GM21360 (cell line): ENCODE measurements at regions not wholly inside any gene's neighbourhood (a gene's known extent, or its start where the extent isn't known, plus 50 kb on each side); places are given as distances from the start of the nearest gene placed in this dataset.

Experiments used
- ATAC-seq: cut with Tn5 transposase; IDR thresholded peaks from one replicate; pipeline ENCODE4 v1.9.1; 2021; ENCODE audit warnings: mild to moderate bottlenecking, moderate library complexity; ENCODE audit not compliant: unreplicated experiment

DNA sequence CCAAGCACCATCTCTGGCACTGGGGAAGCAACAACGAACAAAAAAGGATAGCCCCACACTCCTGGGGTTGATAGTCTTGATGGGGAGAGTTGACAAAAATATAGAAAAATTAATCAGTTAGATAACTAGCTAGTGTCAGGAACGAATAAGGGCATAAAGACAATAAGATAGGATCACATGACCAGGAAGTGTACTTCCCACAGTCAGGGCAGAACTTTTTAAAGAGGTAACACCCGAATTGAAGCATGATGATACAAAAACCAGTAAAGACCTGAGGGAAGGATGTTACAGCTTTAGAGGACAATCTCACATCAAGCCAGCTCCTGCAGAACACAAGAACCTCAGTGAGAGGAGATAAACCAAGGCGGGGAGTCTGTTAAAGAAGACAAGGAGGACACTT is 295.4 kb upstream of the CRIM1 start:
- peak; percentile 25 for ATAC-seq

- peak; percentile 100 for ATAC-seq
Observed at GRCh38 chr2:36059691-36060090, 295.9 kb upstream of the CRIM1 start.

DNA sequence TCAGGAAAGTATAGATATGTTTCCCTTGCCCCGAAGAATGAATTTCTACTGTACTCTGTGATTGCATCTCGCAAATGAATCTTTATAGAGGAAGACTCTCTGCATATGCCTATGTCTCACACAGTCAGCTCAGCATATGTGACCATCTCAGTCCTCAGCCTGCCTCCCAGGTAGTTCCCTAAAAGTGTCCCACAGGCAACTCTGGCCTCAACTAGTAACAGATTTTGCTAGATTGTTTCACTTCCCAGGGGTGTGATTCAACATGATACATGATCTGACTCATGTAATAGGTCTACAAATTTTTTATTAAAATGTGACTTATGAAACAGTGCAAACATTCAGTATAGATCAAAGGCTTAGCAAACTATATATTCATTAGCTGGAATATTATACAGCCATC is 296.6 kb upstream of the CRIM1 start:
- ATAC-seq, result peak; percentile 36

DNA sequence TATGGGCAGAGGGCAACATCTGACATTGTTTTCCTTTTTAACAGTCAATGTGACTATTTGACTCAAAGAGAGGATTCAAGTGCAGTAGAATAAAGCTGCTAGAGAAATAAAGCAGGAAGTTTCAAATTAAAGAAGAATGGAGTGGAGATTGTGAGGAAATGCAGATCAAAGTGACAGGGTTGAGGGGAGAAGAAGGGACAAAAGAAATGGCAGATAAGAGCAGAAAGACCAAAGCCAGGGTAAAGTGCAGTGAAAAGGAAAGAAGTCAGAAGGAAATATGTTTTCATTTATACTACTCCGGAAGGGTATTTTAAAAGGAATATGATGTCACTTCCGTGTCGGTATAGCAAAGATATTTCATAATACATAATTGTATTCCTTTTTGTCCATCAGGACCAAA is 297.5 kb upstream of the CRIM1 start:
- no peak for ATAC-seq

DNA sequence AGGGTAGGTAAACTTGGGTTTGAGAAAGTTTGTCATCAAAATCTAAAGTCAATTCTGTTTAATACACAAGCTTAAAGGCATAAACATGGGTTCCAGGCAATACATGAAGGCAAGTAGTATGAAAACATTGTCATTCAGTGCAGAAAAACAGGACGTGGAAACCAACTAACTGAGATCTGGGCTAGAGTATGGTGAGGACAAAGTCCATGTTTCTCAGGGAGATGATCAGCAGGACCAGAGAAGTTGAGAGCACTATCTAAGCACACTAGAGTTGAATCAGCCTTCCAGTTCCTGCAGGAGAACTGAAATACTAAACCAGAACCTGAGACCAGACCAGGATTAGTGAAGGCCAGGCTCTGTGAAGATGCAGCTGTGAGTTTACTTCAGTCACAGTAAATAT is 302.8 kb upstream of the CRIM1 start:
- no peak for ATAC-seq

- no peak for ATAC-seq
Observed at GRCh38 chr2:36044411-36044810, 311.2 kb upstream of the CRIM1 start.

GRCh38 chr2:36035137-36035536 is 320.4 kb upstream of the CRIM1 start:
- no peak for ATAC-seq

GRCh38 chr2:36032046-36032445 is 323.5 kb upstream of the CRIM1 start:
- no peak for ATAC-seq

- no peak for ATAC-seq
Observed at GRCh38 chr2:36031471-36031870, 324.1 kb upstream of the CRIM1 start.

- ATAC-seq, result no peak
Observed at GRCh38 chr2:36027616-36028015, 328.0 kb upstream of the CRIM1 start.

DNA sequence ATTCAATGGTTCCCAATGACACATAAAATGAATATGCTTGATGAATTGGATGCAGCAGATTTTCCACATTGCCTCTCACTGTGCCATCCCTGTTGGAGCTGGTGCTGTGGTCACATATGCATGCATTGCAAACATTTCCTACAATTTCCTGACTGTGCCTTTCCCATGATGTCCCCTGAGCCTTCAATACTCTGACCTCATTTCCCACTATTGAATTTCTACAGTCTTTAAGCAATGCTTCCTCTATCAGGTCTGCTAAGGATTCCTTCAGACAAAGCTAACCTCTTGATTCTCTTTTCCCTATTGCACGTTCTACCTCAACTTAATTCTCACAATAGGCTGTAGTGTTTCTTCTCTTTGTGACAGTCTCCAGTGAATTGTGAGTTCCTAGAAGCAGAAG is 342.5 kb upstream of the CRIM1 start:
- ATAC-seq, result no peak

- ATAC-seq, result no peak
Observed at GRCh38 chr2:36006444-36006843, 349.1 kb upstream of the CRIM1 start.

DNA sequence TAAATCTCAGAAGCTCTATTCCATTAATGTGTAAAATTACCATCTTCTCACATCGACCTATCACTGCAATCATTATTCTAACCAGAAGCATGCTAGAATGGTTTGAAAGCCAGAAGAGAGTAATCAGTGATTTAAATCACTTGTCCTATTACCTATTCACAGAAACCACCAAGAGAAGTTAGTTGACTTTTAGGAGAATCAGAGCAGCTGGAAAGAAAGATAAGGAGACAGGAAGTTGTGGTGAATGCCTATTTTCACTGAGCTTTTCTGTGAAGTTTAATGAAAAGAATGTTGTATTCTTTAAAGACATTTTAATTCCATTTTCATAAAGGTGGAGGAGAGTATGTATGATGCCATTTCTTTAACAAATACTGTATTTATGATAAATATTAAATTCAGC is 352.6 kb upstream of the CRIM1 start:
- ATAC-seq, result no peak

DNA sequence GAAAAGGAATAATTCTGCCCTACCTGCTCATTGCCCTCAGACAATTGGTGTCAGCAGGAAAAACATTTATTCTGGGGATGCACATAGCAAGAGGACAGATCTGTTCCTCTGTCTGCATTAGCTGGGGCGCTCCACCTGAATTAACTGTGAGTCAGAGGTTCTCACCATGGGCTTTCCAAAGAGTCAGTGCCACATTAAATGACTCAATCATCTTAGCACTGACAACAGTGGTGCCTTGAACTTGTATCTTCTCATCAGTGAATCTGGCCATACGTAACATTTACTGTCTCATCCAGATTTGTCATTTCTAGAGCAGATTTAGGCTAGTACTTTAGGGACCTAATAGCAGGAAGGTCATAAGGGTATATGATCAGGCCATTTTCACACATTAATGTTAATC is 358.1 kb upstream of the CRIM1 start:
- no peak for ATAC-seq

- ATAC-seq, result no peak
Observed at GRCh38 chr2:35989503-35989902, 366.1 kb upstream of the CRIM1 start.

DNA sequence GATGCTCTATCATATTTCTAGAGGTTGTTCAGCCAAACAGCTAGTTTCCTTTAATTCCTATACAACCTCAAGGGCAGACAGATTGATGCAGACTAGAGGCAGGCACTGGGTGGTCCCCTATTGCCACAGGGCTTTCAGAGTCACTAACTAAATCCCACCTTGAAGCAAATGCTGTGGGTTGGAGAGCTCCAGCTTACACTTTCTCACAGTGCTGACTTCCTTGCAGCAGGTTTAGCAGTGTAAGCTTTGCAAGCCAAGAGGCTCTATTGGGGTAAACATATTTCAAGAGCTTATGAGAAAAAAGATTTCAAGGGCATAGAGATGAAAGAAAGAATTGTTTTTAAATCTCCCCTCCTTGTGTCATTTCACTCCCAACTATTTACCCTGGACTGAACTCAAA is 366.5 kb upstream of the CRIM1 start:
- no peak for ATAC-seq

- no peak for ATAC-seq
Observed at GRCh38 chr2:35986871-35987270, 368.7 kb upstream of the CRIM1 start.

- peak; percentile 97 for ATAC-seq
Observed at GRCh38 chr2:35978218-35978617, 377.4 kb upstream of the CRIM1 start.

DNA sequence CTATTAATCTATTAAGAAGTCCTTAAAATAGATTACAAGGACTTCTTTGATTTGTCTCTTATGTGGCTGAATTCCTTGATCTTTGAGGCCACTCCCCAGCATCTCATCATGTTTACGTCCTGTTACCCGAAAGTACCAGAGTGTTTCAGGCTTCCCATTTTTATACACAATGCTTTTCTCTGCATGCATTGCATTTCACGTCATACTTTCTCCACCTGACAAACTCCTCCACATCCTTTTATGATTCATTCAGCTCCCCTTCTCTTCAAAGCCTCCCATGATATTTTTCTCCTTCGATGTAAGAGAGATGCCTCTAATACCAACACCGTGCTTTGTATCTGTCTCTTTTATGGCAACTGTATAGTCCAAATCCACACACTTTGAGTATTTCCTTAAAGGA is 379.0 kb upstream of the CRIM1 start:
- ATAC-seq, result no peak

DNA sequence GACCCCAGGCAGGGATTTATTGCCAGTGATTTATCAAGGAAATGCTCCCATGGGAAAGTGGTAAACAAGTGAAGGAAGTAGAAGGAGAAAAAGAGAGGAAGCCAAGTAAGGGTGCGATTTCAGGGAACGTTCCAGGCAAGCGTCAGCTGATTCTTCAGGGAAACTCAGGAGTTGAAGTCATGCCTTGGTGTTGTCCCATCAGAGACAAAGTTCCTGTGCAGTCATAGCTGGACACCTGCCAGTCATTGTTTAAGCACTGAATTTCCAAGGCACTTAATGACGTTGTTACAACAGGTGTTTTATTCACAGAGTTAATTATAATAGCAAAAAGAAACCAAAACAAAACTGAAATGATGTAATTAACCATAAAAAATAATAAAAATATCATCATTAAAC is 381.8 kb upstream of the CRIM1 start:
- ATAC-seq, result no peak

DNA sequence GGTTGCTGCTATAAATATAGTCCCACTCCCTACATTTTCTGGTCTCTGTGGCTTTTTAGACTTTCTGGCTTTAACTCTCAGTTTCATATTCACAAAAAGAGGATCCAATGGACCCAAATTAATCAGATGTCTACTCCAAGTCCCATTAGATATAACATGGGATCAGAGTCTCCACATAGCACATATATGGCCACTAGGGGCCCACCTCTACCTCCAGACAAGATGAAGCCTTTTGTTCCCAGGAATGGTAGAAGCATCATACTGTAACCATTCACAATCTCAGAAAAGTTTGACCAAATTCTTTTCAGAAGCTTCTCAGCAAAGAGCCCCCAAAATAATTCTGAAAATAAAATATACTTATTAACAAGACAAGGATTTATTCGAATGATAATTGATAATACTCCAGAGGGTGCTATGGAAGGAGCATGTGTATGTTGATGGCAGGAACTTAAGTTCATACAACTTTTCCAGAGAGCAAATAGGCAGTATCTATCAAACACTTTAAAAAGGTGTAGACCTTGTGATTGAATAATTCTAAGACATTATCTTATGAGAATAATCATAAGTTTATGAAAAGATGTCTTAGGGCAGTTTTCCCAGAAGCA is 382.3 kb upstream of the CRIM1 start:
- peak; percentile 86 for ATAC-seq

GRCh38 chr2:35963824-35964223 is 391.8 kb upstream of the CRIM1 start:
- ATAC-seq, result no peak

GRCh38 chr2:35963357-35963756 is 392.2 kb upstream of the CRIM1 start:
- no peak for ATAC-seq
